GM12878 (cell line): ENCODE measurements at regions not wholly inside any gene's neighbourhood (a gene's known extent, or its start where the extent isn't known, plus 50 kb on each side); places are given as distances from the start of the nearest gene placed in this dataset.

Source experiments
- ATAC-seq: fragments of 200-7000 bp; cut with Tn5 transposase; 3 replicates; pipeline ENCODE4 v1.9.1; 2020; ENCODE audit warnings: mild to moderate bottlenecking, moderate library complexity
- BruUV-seq: library from RNA; stranded (reverse); fragments of 400-500 nt; replicated peaks from 2 replicates; lab custom pipeline; 2021; lab: Mats Ljungman, UMichigan
- CTCF ChIA-PET: fragments of 300-600 bp; sonication (Branson Sonifier 250); formaldehyde crosslinking; extraction: SDS; loops from one replicate; lab custom pipeline; 2021; ENCODE audit warnings: inconsistent platforms; lab: Yijun Ruan, JAX
- POLR2A ChIA-PET: fragments of 350-600 bp; formaldehyde crosslinking; extraction: SDS; loops from one replicate; lab custom pipeline; 2021; ENCODE audit warnings: inconsistent platforms; lab: Charles Lee
- RAD21 ChIA-PET: fragments of 300-600 bp; sonication (Branson Sonifier 250); formaldehyde crosslinking; loops from one replicate; lab custom pipeline; 2023; ENCODE audit warnings: antibody characterized with exemption; ENCODE audit not compliant: unreplicated experiment; lab: Charles Lee
- SMC1A ChIA-PET: fragments of 300-600 bp; sonication (Branson Sonifier 250); formaldehyde crosslinking; loops from one replicate; lab custom pipeline; 2023; ENCODE audit not compliant: unreplicated experiment, uncharacterized antibody; lab: Charles Lee
- DNase-seq: peaks from one replicate; pipeline ENCODE4 v3.0.0-alpha.2; 2011; ENCODE audit warnings: low read depth, low spot score
- FAIRE-seq: peaks from 3 replicates; lab custom pipeline; 2011; peaks lifted over from hg19 to GRCh38; lab: Jason Lieb, UNC
- H2AFZ ChIP-seq: 2 replicates; pipeline ENCODE4 v1.6.0; 2011; ENCODE audit warnings: low read depth, low read length, control low read depth; ENCODE audit not compliant: control insufficient read depth
- H3K27ac ChIP-seq: 2 replicates; pipeline ENCODE4 v1.5.1; 2011; ENCODE audit warnings: control low read depth; ENCODE audit not compliant: control insufficient read depth, insufficient read depth
- H3K27me3 ChIP-seq, 2 experiments: replicated peaks in 1 of 2; 2 replicates each; pipeline versions ENCODE4 v1.6.0 to v1.6.1; 2011; ENCODE audit warnings: low read length in 1 of 2; ENCODE audit not compliant: control insufficient read depth in 2 of 2, insufficient read depth in 2 of 2
- H3K36me3 ChIP-seq, 2 experiments: 2 replicates each; pipeline ENCODE4 v1.5.1; 2011; ENCODE audit warnings: low read length in 1 of 2; ENCODE audit not compliant: control insufficient read depth in 2 of 2, insufficient read depth in 2 of 2
- H3K4me1 ChIP-seq: 2 replicates; pipeline ENCODE4 v1.6.1; 2011; ENCODE audit warnings: mild to moderate bottlenecking, low read length, moderate library complexity, mixed read lengths; ENCODE audit not compliant: control insufficient read depth, insufficient read depth
- H3K4me2 ChIP-seq: 2 replicates; pipeline ENCODE4 v1.6.0; 2011; ENCODE audit warnings: control low read depth; ENCODE audit not compliant: control insufficient read depth, insufficient read depth
- H3K4me3 ChIP-seq: fragments of 200-600 bp; sonication (generic); 2 replicates; pipeline ENCODE4 v1.5.1; 2016
- H3K79me2 ChIP-seq: 2 replicates; pipeline ENCODE4 v1.6.0; 2011; ENCODE audit warnings: low read length; ENCODE audit not compliant: control insufficient read depth, insufficient read depth
- H3K9ac ChIP-seq: 2 replicates; pipeline ENCODE4 v1.8.0; 2011; ENCODE audit warnings: low read length, control low read depth, mixed read lengths; ENCODE audit not compliant: control insufficient read depth, insufficient read depth
- H3K9me3 ChIP-seq: replicated peaks from 3 replicates; pipeline ENCODE4 v1.5.1; 2011; ENCODE audit warnings: mild to moderate bottlenecking, low read length; ENCODE audit not compliant: control insufficient read depth, insufficient read depth
- H4K20me1 ChIP-seq: 2 replicates; pipeline ENCODE4 v1.6.0; 2011; ENCODE audit not compliant: control insufficient read depth, insufficient read depth
- ASH2L ChIP-seq: fragments of 300-600, 200-600 bp; sonication (generic); IDR thresholded peaks from 2 replicates; pipeline ENCODE4 v1.6.1; 2017; ENCODE audit warnings: low read depth, mild to moderate bottlenecking, borderline replicate concordance
- CBFB ChIP-seq: IDR thresholded peaks from 2 replicates; pipeline ENCODE4 v1.6.1; 2016; ENCODE audit warnings: antibody characterized with exemption, low read depth
- CREM ChIP-seq: IDR thresholded peaks from 2 replicates; pipeline ENCODE4 v1.6.1; 2014; ENCODE audit warnings: antibody characterized with exemption, low read depth
- KAT2A ChIP-seq: conservative IDR thresholded peaks from 2 replicates; pipeline ENCODE4 v1.6.1; 2011; ENCODE audit warnings: low read depth, low read length; ENCODE audit not compliant: control insufficient read depth
- NRF1 ChIP-seq: conservative IDR thresholded peaks from 2 replicates; pipeline ENCODE4 v1.6.1; 2011; ENCODE audit warnings: mild to moderate bottlenecking, low read depth, low read length, improper control_type of control experiment
- POLR2AphosphoS2 ChIP-seq: IDR thresholded peaks from 2 replicates; pipeline ENCODE4 v1.6.1; 2011; ENCODE audit warnings: low read depth, mild to moderate bottlenecking, low read length, improper control_type of control experiment, moderate library complexity
- SREBF2 ChIP-seq: IDR thresholded peaks from 2 replicates; pipeline ENCODE4 v1.6.1; 2012; ENCODE audit warnings: mild to moderate bottlenecking, low read length
- ZNF384 ChIP-seq: IDR thresholded peaks from 2 replicates; pipeline ENCODE4 v1.6.1; 2012; ENCODE audit warnings: low read depth, mild to moderate bottlenecking, low read length, improper control_type of control experiment, borderline replicate concordance
- WGBS: methylation state at CpG from one replicate; pipeline ENCODE4 v1.1.6; 2016; ENCODE audit warnings: low lambda C conversion rate; ENCODE audit not compliant: insufficient replicate concordance, insufficient coverage; ENCODE audit errors: missing lambda C conversion rate; 5-methylcytosine and 5-hydroxymethylcytosine counted together
- in situ Hi-C: fragments of 300-500 bp; cut with MboI; formaldehyde crosslinking; loops from 9 replicates; pipeline ENCODE4 v1.14.3; 2018; ENCODE audit warnings: mixed read lengths
- intact Hi-C: fragments of 100-400 bp; cut with micrococcal nuclease; formaldehyde crosslinking; loops from one replicate; pipeline ENCODE4 v1.14.2; 2022; ENCODE audit not compliant: unreplicated experiment
- TF ChIP-seq, protein P1 (sequence below), 3 experiments: IDR thresholded peaks in 2 of 3; conservative IDR thresholded peaks in 1 of 3; 2 replicates each; pipeline ENCODE4 v1.5.1; 2011; ENCODE audit warnings: low read depth in 3 of 3, low read length in 3 of 3, mild to moderate bottlenecking in 3 of 3, control low read depth in 2 of 3, moderate library complexity in 2 of 3, inconsistent platforms in 1 of 3, mixed read lengths in 1 of 3; ENCODE audit not compliant: control insufficient read depth in 2 of 3, insufficient read depth in 1 of 3; ENCODE audit errors: extremely low read depth in 1 of 3
- TF ChIP-seq, protein P2 (sequence below): IDR thresholded peaks from 2 replicates; pipeline ENCODE4 v1.6.1; 2012; ENCODE audit warnings: low read depth, low read length, improper control_type of control experiment

DNA sequence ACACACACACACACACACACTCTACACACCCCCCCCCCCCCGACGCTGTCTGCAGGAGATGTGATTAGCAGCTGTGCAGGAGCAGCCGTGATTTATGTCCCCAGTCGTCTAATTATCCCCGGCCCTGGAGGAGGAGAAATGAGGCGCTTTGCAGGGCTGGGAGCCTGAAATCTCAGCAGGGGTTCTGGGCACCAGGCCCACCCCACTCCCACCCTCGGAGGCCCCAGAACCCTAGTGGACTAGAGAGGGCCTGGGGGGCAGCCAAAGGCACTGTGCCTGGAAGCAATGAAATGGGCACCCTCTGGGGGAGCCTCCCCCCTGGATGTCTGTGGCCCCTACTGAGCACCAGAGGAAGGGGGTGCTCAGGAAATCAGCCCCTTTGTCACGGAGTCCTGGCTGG is 134.2 kb upstream of the CIBAR2 start:
- no peaks in the 10 kb centered on the region for H3K36me3 ChIP-seq
- ChIA-PET SMC1A (no interaction called here), RAD21 (interaction anchor here (0.6 to 0.7 kb wide), 2 partner anchors 132 to 225 kb away, joined by 3 read pairs; no protein-coding TSS in a partner anchor), CTCF (interaction anchor here (1.2 to 3.1 kb wide), 6 partner anchors 12 to 132 kb away, joined by 3 to 12 read pairs (median 10); no protein-coding TSS in a partner anchor), POLR2A (interaction anchor here (0.6 kb wide), 1 partner anchor 570 kb away, joined by 7 read pairs; no protein-coding TSS in a partner anchor)
- FAIRE-seq (no peak), DNase-seq (no peak), ATAC-seq (no peak)
- in situ Hi-C loops (no loop called here), intact Hi-C loops (loop anchor here (5.0 kb wide), 1 partner anchor 129 kb away; no protein-coding TSS in a partner anchor)
- no peaks in the 10 kb centered on the region for H3K79me2 ChIP-seq
- no peak overlapping the region for H3K27ac ChIP-seq
- H3K4me1 ChIP-seq = no peaks in the 10 kb centered on the region
- H3K4me3 ChIP-seq = no peak overlapping the region
- BruUV-seq = no TSS peak
- H3K4me2 ChIP-seq = no peak overlapping the region
- no peak overlapping the region for H2AFZ ChIP-seq
- 6% methylated on average over 8 of the region's 8 CpGs for WGBS
- no peaks in the 10 kb centered on the region for H3K27me3 ChIP-seq
- no peak for TF ChIP-seq SREBF2
- TF ChIP-seq ASH2L = no peak
- no peak for TF ChIP-seq KAT2A
- no peak for TF ChIP-seq CBFB
- TF ChIP-seq CREM = no peak
- TF ChIP-seq, protein P1, sequence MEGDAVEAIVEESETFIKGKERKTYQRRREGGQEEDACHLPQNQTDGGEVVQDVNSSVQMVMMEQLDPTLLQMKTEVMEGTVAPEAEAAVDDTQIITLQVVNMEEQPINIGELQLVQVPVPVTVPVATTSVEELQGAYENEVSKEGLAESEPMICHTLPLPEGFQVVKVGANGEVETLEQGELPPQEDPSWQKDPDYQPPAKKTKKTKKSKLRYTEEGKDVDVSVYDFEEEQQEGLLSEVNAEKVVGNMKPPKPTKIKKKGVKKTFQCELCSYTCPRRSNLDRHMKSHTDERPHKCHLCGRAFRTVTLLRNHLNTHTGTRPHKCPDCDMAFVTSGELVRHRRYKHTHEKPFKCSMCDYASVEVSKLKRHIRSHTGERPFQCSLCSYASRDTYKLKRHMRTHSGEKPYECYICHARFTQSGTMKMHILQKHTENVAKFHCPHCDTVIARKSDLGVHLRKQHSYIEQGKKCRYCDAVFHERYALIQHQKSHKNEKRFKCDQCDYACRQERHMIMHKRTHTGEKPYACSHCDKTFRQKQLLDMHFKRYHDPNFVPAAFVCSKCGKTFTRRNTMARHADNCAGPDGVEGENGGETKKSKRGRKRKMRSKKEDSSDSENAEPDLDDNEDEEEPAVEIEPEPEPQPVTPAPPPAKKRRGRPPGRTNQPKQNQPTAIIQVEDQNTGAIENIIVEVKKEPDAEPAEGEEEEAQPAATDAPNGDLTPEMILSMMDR (IDR thresholded peaks at IDR 0.05 in 2 of 3, conservative IDR thresholded peaks at IDR 0.05 in 1 of 3; ENCODE audit: control insufficient read depth in 2 of 3, extremely low read depth in 1 of 3, insufficient read depth in 1 of 3, low read depth in 3 of 3, low read length in 3 of 3) = no peak
- TF ChIP-seq POLR2AphosphoS2 = no peak
- no peak for TF ChIP-seq ZNF384
- TF ChIP-seq, protein P2, sequence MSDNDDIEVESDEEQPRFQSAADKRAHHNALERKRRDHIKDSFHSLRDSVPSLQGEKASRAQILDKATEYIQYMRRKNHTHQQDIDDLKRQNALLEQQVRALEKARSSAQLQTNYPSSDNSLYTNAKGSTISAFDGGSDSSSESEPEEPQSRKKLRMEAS = no peak
- TF ChIP-seq NRF1 = no peak
- H3K9me3 ChIP-seq = no peaks in the 10 kb centered on the region
- no peaks in the 10 kb centered on the region for H4K20me1 ChIP-seq
- H3K9ac ChIP-seq = no peak overlapping the region
